ENCODE measurements at regions not wholly inside any gene's neighbourhood (a gene's known extent, or its start where the extent isn't known, plus 50 kb on each side); places are given as distances from the start of the nearest gene placed in this dataset.
"Not testable (repeated sequence)": the region's sequence is repeated elsewhere in the genome, so short reads cannot be mapped to it uniquely, and the experiment has no call there.

GRCh38 chr2:67323209-67323991, 73.7 kb upstream of the ETAA1 start:
- H3K27ac ChIP-seq: no peak overlapping the region
- no peak overlapping the region for H3K4me3 ChIP-seq (ENCODE audit: low read depth, low read length)
- TF ChIP-seq, protein P1, sequence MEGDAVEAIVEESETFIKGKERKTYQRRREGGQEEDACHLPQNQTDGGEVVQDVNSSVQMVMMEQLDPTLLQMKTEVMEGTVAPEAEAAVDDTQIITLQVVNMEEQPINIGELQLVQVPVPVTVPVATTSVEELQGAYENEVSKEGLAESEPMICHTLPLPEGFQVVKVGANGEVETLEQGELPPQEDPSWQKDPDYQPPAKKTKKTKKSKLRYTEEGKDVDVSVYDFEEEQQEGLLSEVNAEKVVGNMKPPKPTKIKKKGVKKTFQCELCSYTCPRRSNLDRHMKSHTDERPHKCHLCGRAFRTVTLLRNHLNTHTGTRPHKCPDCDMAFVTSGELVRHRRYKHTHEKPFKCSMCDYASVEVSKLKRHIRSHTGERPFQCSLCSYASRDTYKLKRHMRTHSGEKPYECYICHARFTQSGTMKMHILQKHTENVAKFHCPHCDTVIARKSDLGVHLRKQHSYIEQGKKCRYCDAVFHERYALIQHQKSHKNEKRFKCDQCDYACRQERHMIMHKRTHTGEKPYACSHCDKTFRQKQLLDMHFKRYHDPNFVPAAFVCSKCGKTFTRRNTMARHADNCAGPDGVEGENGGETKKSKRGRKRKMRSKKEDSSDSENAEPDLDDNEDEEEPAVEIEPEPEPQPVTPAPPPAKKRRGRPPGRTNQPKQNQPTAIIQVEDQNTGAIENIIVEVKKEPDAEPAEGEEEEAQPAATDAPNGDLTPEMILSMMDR (IDR thresholded peaks at IDR 0.05): no peak
- H3K79me2 ChIP-seq: no peaks in the 10 kb centered on the region
- no peak overlapping the region for H3K9ac ChIP-seq
- H3K4me2 ChIP-seq (ENCODE audit: low read length): no peak overlapping the region
- H3K27me3 ChIP-seq (ENCODE audit: control insufficient read depth, insufficient read depth, low read length): no peaks in the 10 kb centered on the region
- H2AFZ ChIP-seq: no peak overlapping the region
- no peaks in the 10 kb centered on the region for H3K36me3 ChIP-seq (ENCODE audit: control insufficient read depth, insufficient read depth, low read length)
- H3K9me3 ChIP-seq (ENCODE audit: control insufficient read depth, low read length): no peaks in the 10 kb centered on the region
- H3K4me1 ChIP-seq: no peaks in the 10 kb centered on the region

DNA sequence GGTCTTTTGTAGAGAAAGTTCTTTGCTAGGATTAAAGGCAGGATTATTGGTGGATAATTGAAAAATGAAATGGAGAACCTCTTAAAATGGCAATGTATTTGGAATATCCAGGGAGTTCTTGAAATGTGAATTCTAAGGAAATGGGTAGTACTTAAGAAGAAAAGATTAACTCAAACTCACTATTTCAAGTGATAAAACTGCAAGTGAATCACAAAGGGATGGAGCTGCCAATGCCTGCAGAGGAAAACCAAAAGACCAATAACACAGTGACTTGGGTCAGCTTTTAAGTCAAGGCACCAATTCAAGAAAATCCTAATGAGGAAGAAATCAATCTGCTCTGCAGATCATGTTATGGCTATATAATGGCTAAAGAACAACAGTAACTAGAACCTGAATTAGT, 67.6 kb upstream of the ETAA1 start:
- no peaks in the 10 kb centered on the region for H3K36me3 ChIP-seq (ENCODE audit: control insufficient read depth, insufficient read depth, low read length)
- H3K27me3 ChIP-seq (ENCODE audit: control insufficient read depth, insufficient read depth, low read length): no peaks in the 10 kb centered on the region
- no peak overlapping the region for H3K4me2 ChIP-seq (ENCODE audit: low read length)
- H3K27ac ChIP-seq: no peak overlapping the region
- no peak overlapping the region for H3K9ac ChIP-seq
- H3K9me3 ChIP-seq (ENCODE audit: control insufficient read depth, low read length): no peaks in the 10 kb centered on the region
- H3K79me2 ChIP-seq: no peaks in the 10 kb centered on the region
- H3K4me1 ChIP-seq: no peaks in the 10 kb centered on the region
- H2AFZ ChIP-seq: no peak overlapping the region
- TF ChIP-seq, protein P1 (IDR thresholded peaks at IDR 0.05): no peak
- no peak overlapping the region for H3K4me3 ChIP-seq (ENCODE audit: low read depth, low read length)

- H2AFZ ChIP-seq: no peak overlapping the region
- TF ChIP-seq, protein P1 (IDR thresholded peaks at IDR 0.05): no peak
- H3K36me3 ChIP-seq (ENCODE audit: control insufficient read depth, insufficient read depth, low read length): no peaks in the 10 kb centered on the region
- H3K4me3 ChIP-seq (ENCODE audit: low read depth, low read length): no peak overlapping the region
- H3K9ac ChIP-seq: no peak overlapping the region
- no peak overlapping the region for H3K27ac ChIP-seq
- no peak overlapping the region for H3K4me2 ChIP-seq (ENCODE audit: low read length)
- no peaks in the 10 kb centered on the region for H3K4me1 ChIP-seq
- H3K27me3 ChIP-seq (ENCODE audit: control insufficient read depth, insufficient read depth, low read length): no peaks in the 10 kb centered on the region
- H3K9me3 ChIP-seq (ENCODE audit: control insufficient read depth, low read length): no peaks in the 10 kb centered on the region
- H3K79me2 ChIP-seq: no peaks in the 10 kb centered on the region
These were observed 67.2 kb upstream of the ETAA1 start for GRCh38 chr2:67329951-67330350.

- not testable (repeated sequence) for H3K4me3 ChIP-seq (ENCODE audit: low read depth, low read length); H3K4me1 ChIP-seq; H3K27ac ChIP-seq; H3K4me2 ChIP-seq (ENCODE audit: low read length); H3K79me2 ChIP-seq; H3K27me3 ChIP-seq (ENCODE audit: control insufficient read depth, insufficient read depth, low read length); H3K36me3 ChIP-seq (ENCODE audit: control insufficient read depth, insufficient read depth, low read length); H3K9ac ChIP-seq; H3K9me3 ChIP-seq (ENCODE audit: control insufficient read depth, low read length); H2AFZ ChIP-seq
These were observed 65.6 kb upstream of the ETAA1 start for GRCh38 chr2:67331419-67332086.

DNA sequence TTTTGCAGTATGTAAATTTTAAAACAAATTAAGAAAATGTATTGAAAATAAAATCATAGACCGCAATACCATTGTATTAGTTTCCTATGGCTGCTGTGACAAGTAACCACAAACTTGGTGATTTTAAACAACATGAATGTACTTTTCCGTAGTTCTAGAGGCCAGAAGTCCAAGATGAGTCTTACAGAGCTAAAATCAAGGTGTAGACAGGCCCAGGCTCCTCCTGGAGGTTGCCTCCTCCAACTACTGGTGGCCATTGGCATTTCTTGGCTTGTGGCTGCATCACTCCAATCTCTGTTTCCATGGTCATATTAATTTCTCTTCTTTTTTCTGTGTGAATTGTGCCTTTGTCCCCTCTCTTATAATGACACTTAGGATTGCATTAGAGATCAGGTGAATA, 59.2 kb upstream of the ETAA1 start:
- Histone ChIP-seq H3K79me2 (no peaks in the 10 kb centered on the region), H3K27me3 (ENCODE audit: control insufficient read depth, insufficient read depth, low read length) (no peaks in the 10 kb centered on the region), H3K4me1 (no peaks in the 10 kb centered on the region), H3K4me3 (ENCODE audit: low read depth, low read length) (no peak overlapping the region), H3K27ac (no peak overlapping the region), H3K9me3 (ENCODE audit: control insufficient read depth, low read length) (no peaks in the 10 kb centered on the region), H3K9ac (no peak overlapping the region), H3K4me2 (ENCODE audit: low read length) (no peak overlapping the region), H3K36me3 (ENCODE audit: control insufficient read depth, insufficient read depth, low read length) (no peaks in the 10 kb centered on the region), H2AFZ (no peak overlapping the region)
- TF ChIP-seq, protein P1 (IDR thresholded peaks at IDR 0.05): no peak
